HCT116 (cell line): ENCODE measurements at regions not wholly inside any gene's neighbourhood (a gene's known extent, or its start where the extent isn't known, plus 50 kb on each side); places are given as distances from the start of the nearest gene placed in this dataset.

ENCODE experiments used
- ATAC-seq: fragments of 200-7000 bp; cut with Tn5 transposase; 2 replicates; pipeline ENCODE4 v1.9.1; 2020; ENCODE audit warnings: mild to moderate bottlenecking, moderate library complexity
- BruUV-seq: library from RNA; stranded (reverse); fragments of 400-500 nt; replicated peaks from 2 replicates; lab custom pipeline; 2021; lab: Mats Ljungman, UMichigan
- CTCF ChIA-PET: fragments of 300-600 bp; sonication (Branson Sonifier 250); formaldehyde crosslinking; loops from one replicate; lab custom pipeline; 2021; ENCODE audit warnings: antibody characterized with exemption; lab: Charles Lee
- POLR2A ChIA-PET: fragments of 300-600, 350-600 bp; sonication (Branson Sonifier 250); formaldehyde crosslinking; loops from one replicate; lab custom pipeline; 2021; ENCODE audit warnings: antibody characterized with exemption; lab: Charles Lee
- RAD21 ChIA-PET, 2 experiments: fragments of 300-600 bp; sonication (Branson Sonifier 250); formaldehyde crosslinking; loops; one replicate each; lab custom pipeline; 2023; ENCODE audit warnings: low total read pairs in 2 of 2; ENCODE audit not compliant: uncharacterized antibody in 2 of 2, unreplicated experiment in 2 of 2, low non-redundant PET in 1 of 2; lab: Charles Lee
- DNase-seq: peaks from one replicate; pipeline ENCODE4 v3.0.0-alpha.2; 2010; ENCODE audit warnings: low read depth, low spot score
- H2AFZ ChIP-seq: fragments of 200-600 bp; shearing (Covaris generic), sonication (generic); 2 replicates; pipeline ENCODE4 v1.6.1; 2017; ENCODE audit warnings: low read depth, mixed run types, mixed read lengths, antibody characterized with exemption, low read length; ENCODE audit not compliant: poor library complexity, severe bottlenecking
- H3K27ac ChIP-seq: 2 replicates; pipeline ENCODE4 v1.5.1; 2012; ENCODE audit warnings: low read depth, low read length
- H3K27me3 ChIP-seq: fragments of 200-600 bp; sonication (generic); 2 replicates; pipeline ENCODE4 v1.6.1; 2016; ENCODE audit warnings: mixed run types, low read length, mixed read lengths; ENCODE audit not compliant: insufficient read depth
- H3K36me3 ChIP-seq, 2 experiments: fragments of 200-500 bp in 1 of 2; fragments of 200-600 bp in 1 of 2; sonication (Bioruptor generic) in 1 of 2; sonication (generic) in 1 of 2; 2 replicates each; pipeline versions ENCODE4 v1.5.1 to v1.6.1; 2014 to 2016; ENCODE audit warnings: low read length in 2 of 2, inconsistent platforms in 1 of 2, mixed read lengths in 1 of 2, mixed run types in 1 of 2; ENCODE audit not compliant: insufficient read depth in 2 of 2, control insufficient read depth in 1 of 2
- H3K4me1 ChIP-seq, 2 experiments: fragments of 200-600 bp in 1 of 2; sonication (generic) in 1 of 2; 2 replicates each; pipeline versions ENCODE4 v1.5.1 to v1.6.1; 2012 to 2017; ENCODE audit warnings: low read length in 2 of 2, inconsistent platforms in 1 of 2, mild to moderate bottlenecking in 1 of 2, mixed read lengths in 1 of 2, mixed run types in 1 of 2, moderate library complexity in 1 of 2; ENCODE audit not compliant: insufficient read depth in 2 of 2, control insufficient read depth in 1 of 2
- H3K4me2 ChIP-seq: fragments of 200-600 bp; sonication (generic); 2 replicates; pipeline ENCODE4 v1.6.1; 2017; ENCODE audit warnings: mixed run types, low read length, mixed read lengths
- H3K4me3 ChIP-seq, 2 experiments: fragments of 200-600 bp in 1 of 2; sonication (generic) in 1 of 2; replicated peaks in 1 of 2; 2 replicates each; pipeline ENCODE4 v1.5.1; 2011 to 2016; ENCODE audit warnings: low read length in 2 of 2, control low read depth in 1 of 2, low read depth in 1 of 2, mild to moderate bottlenecking in 1 of 2, mixed read lengths in 1 of 2, mixed run types in 1 of 2
- H3K79me2 ChIP-seq: fragments of 200-600 bp; sonication (generic); 2 replicates; pipeline ENCODE4 v1.6.1; 2017; ENCODE audit warnings: mild to moderate bottlenecking, mixed run types, low read length, moderate library complexity, mixed read lengths; ENCODE audit not compliant: insufficient read depth
- H3K9ac ChIP-seq: fragments of 200-600 bp; sonication (generic); 2 replicates; pipeline ENCODE4 v1.6.1; 2016; ENCODE audit warnings: low read length, mixed read lengths
- H3K9me2 ChIP-seq: fragments of 200-600 bp; sonication (generic), shearing (Covaris generic); 2 replicates; pipeline ENCODE4 v1.6.1; 2017; ENCODE audit warnings: mixed run types, mild to moderate bottlenecking, moderate library complexity; ENCODE audit not compliant: insufficient read depth
- H3K9me3 ChIP-seq, 2 experiments: fragments of 200-500 bp in 1 of 2; fragments of 200-600 bp in 1 of 2; sonication (Bioruptor generic) in 1 of 2; sonication (generic) in 1 of 2; 2 replicates each; pipeline ENCODE4 v1.6.1; 2014 to 2017; ENCODE audit warnings: low read length in 2 of 2, mixed read lengths in 2 of 2, inconsistent platforms in 1 of 2, low read depth in 1 of 2, mild to moderate bottlenecking in 1 of 2, mixed run types in 1 of 2, moderate library complexity in 1 of 2; ENCODE audit not compliant: control insufficient read depth in 1 of 2, insufficient read depth in 1 of 2
- H4K20me1 ChIP-seq: fragments of 200-600 bp; sonication (generic), shearing (Covaris generic); 2 replicates; pipeline ENCODE4 v1.6.1; 2017; ENCODE audit warnings: mixed run types, mild to moderate bottlenecking, moderate library complexity; ENCODE audit not compliant: insufficient read depth
- CBX3 ChIP-seq: IDR thresholded peaks from 2 replicates; pipeline ENCODE4 v1.6.1; 2012; ENCODE audit warnings: low read depth
- CEBPB ChIP-seq: IDR thresholded peaks from 2 replicates; pipeline ENCODE4 v1.6.1; 2012; ENCODE audit warnings: low read depth
- EGR1 ChIP-seq: IDR thresholded peaks from 2 replicates; pipeline ENCODE4 v1.6.1; 2012; ENCODE audit warnings: low read depth
- ELF1 ChIP-seq: IDR thresholded peaks from 2 replicates; pipeline ENCODE4 v1.6.1; 2012; ENCODE audit warnings: low read depth, borderline replicate concordance
- EZH2 ChIP-seq: fragments of 200-600 bp; sonication (generic); IDR thresholded peaks from 2 replicates; pipeline ENCODE4 v1.6.1; 2017; ENCODE audit warnings: antibody characterized with exemption, mixed run types
- EZH2phosphoT487 ChIP-seq: fragments of 200-600 bp; IDR thresholded peaks from 2 replicates; pipeline ENCODE4 v1.6.1; 2018; ENCODE audit warnings: antibody characterized with exemption, borderline replicate concordance
- JUND ChIP-seq: IDR thresholded peaks from 2 replicates; pipeline ENCODE4 v1.6.1; 2012
- POLR2A ChIP-seq: IDR thresholded peaks from 2 replicates; pipeline ENCODE4 v1.7.0; 2011; ENCODE audit warnings: borderline replicate concordance; ENCODE audit not compliant: insufficient read depth, insufficient read length; ENCODE audit errors: extremely low read depth
- RAD21 ChIP-seq: IDR thresholded peaks from 2 replicates; pipeline ENCODE4 v1.6.1; 2012; ENCODE audit warnings: low read depth, mild to moderate bottlenecking
- REST ChIP-seq: IDR thresholded peaks from 2 replicates; pipeline ENCODE4 v1.6.1; 2012; ENCODE audit warnings: low read depth
- SIN3A ChIP-seq: IDR thresholded peaks from 2 replicates; pipeline ENCODE4 v1.6.1; 2012; ENCODE audit warnings: low read depth
- SP1 ChIP-seq: IDR thresholded peaks from 2 replicates; pipeline ENCODE4 v1.6.1; 2012; ENCODE audit warnings: low read depth
- SRF ChIP-seq: IDR thresholded peaks from 2 replicates; pipeline ENCODE4 v1.6.1; 2012; ENCODE audit warnings: low read depth
- TCF7L2 ChIP-seq: IDR thresholded peaks from 2 replicates; pipeline ENCODE4 v1.7.0; 2011; ENCODE audit warnings: borderline replicate concordance, inconsistent platforms; ENCODE audit not compliant: insufficient read depth, insufficient read length; ENCODE audit errors: extremely low read depth
- YY1 ChIP-seq: IDR thresholded peaks from 2 replicates; pipeline ENCODE4 v1.6.1; 2011; ENCODE audit warnings: low read length, low read depth, moderate library complexity, mild to moderate bottlenecking; ENCODE audit not compliant: insufficient replicate concordance; ENCODE audit errors: extremely low read depth
- ZFX ChIP-seq: fragments of 450-650 bp; IDR thresholded peaks from 2 replicates; pipeline ENCODE4 v1.6.1; 2017
- ZNF274 ChIP-seq: fragments of 200-500 bp; sonication (Bioruptor generic); IDR thresholded peaks from 2 replicates; pipeline ENCODE4 v1.6.1; 2014; ENCODE audit warnings: mild to moderate bottlenecking, low read depth, low read length, inconsistent platforms
- intact Hi-C: fragments of 100-400 bp; cut with micrococcal nuclease; formaldehyde crosslinking; loops from 2 replicates; pipeline ENCODE4 v1.10.0; 2022
- TF ChIP-seq, protein P1 (sequence below), 3 experiments: fragments of 200-600 bp in 1 of 3; sonication (generic) in 1 of 3; IDR thresholded peaks in 2 of 3; conservative IDR thresholded peaks in 1 of 3; 2 replicates each; pipeline ENCODE4 v1.5.1; 2012 to 2017; ENCODE audit warnings: low read depth in 2 of 3, low read length in 2 of 3, antibody characterized with exemption in 1 of 3, borderline replicate concordance in 1 of 3, control low read depth in 1 of 3, mild to moderate bottlenecking in 1 of 3, mixed read lengths in 1 of 3, mixed run types in 1 of 3, moderate library complexity in 1 of 3; ENCODE audit not compliant: insufficient read depth in 1 of 3
- TF ChIP-seq, protein P2 (sequence below): IDR thresholded peaks from 2 replicates; pipeline ENCODE4 v1.6.1; 2011; ENCODE audit warnings: mild to moderate bottlenecking, low read length, moderate library complexity; ENCODE audit not compliant: insufficient replicate concordance; ENCODE audit errors: extremely low read depth
- TF ChIP-seq, protein P3 (sequence below): IDR thresholded peaks from 2 replicates; pipeline ENCODE4 v1.6.1; 2012

DNA sequence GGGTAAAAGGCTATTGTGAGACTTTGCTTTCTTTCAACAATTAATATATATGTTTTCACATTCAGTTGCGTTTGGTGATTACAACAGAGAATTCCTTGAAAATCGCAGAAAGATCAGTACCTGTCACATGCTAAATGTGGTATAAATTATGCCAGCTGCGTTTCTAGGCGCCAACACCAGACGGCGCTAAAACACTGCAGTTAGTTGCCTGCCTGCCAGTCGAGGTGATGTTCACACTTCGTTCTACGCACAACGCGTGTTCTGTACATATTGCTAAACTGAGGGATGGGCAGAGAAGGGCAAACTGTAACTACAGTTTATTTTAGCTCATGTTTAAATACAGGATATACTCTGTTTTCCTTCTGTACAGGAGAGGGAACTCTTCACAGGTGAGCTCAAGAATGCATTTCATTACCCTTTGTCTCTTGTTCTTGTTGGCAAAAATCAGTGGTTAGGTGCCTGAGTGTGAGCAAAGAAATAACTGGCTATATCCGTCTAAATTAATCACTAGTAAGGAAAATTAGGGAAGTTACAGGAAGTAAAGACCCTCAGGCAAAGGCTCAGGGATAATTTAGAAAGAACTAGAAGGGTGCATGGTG is 100.1 kb upstream of the RGS17 start:
- peak overlapping the region; percentile 24 for H2AFZ ChIP-seq
- ChIA-PET RAD21 (interaction anchor here in 1 of 2 experiments (1.2 kb wide), 1 partner anchor 199 kb away, joined by 4 read pairs; no protein-coding TSS in a partner anchor), CTCF (interaction anchor here (0.6 to 2.7 kb wide), 14 partner anchors 9 to 1046 kb away, joined by 3 to 19 read pairs (median 4); no protein-coding TSS in a partner anchor), POLR2A (no interaction called here)
- intact Hi-C loops: loop anchor here (1.0 to 10.0 kb wide), 7 partner anchors 81 to 814 kb away; no protein-coding TSS in a partner anchor
- no peak overlapping the region for H3K9ac ChIP-seq
- H3K79me2 ChIP-seq: no peaks in the 10 kb centered on the region
- no peaks in the 10 kb centered on the region for H3K9me3 ChIP-seq
- H3K27ac ChIP-seq: no peak overlapping the region
- no TSS peak for BruUV-seq
- H3K4me1 ChIP-seq: no peaks in the 10 kb centered on the region
- no peak overlapping the region; the same call in 1 of the 2 replicates for H3K4me2 ChIP-seq
- peak; percentile 52 for DNase-seq
- H3K36me3 ChIP-seq: no peaks in the 10 kb centered on the region
- no peaks in the 10 kb centered on the region for H3K27me3 ChIP-seq
- H4K20me1 ChIP-seq: no peaks in the 10 kb centered on the region
- H3K4me3 ChIP-seq: no peak overlapping the region
- ATAC-seq: peak; percentile 91
- H3K9me2 ChIP-seq: no peaks in the 10 kb centered on the region
- no peak for TF ChIP-seq ZNF274
- TF ChIP-seq POLR2A: no peak
- TF ChIP-seq, protein P1, sequence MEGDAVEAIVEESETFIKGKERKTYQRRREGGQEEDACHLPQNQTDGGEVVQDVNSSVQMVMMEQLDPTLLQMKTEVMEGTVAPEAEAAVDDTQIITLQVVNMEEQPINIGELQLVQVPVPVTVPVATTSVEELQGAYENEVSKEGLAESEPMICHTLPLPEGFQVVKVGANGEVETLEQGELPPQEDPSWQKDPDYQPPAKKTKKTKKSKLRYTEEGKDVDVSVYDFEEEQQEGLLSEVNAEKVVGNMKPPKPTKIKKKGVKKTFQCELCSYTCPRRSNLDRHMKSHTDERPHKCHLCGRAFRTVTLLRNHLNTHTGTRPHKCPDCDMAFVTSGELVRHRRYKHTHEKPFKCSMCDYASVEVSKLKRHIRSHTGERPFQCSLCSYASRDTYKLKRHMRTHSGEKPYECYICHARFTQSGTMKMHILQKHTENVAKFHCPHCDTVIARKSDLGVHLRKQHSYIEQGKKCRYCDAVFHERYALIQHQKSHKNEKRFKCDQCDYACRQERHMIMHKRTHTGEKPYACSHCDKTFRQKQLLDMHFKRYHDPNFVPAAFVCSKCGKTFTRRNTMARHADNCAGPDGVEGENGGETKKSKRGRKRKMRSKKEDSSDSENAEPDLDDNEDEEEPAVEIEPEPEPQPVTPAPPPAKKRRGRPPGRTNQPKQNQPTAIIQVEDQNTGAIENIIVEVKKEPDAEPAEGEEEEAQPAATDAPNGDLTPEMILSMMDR (IDR thresholded peaks at IDR 0.05 in 2 of 3, conservative IDR thresholded peaks at IDR 0.05 in 1 of 3; ENCODE audit: borderline replicate concordance in 1 of 3, insufficient read depth in 1 of 3, low read depth in 2 of 3, low read length in 2 of 3): peak; percentile 89 to 98 (median 98)
- TF ChIP-seq, protein P2, sequence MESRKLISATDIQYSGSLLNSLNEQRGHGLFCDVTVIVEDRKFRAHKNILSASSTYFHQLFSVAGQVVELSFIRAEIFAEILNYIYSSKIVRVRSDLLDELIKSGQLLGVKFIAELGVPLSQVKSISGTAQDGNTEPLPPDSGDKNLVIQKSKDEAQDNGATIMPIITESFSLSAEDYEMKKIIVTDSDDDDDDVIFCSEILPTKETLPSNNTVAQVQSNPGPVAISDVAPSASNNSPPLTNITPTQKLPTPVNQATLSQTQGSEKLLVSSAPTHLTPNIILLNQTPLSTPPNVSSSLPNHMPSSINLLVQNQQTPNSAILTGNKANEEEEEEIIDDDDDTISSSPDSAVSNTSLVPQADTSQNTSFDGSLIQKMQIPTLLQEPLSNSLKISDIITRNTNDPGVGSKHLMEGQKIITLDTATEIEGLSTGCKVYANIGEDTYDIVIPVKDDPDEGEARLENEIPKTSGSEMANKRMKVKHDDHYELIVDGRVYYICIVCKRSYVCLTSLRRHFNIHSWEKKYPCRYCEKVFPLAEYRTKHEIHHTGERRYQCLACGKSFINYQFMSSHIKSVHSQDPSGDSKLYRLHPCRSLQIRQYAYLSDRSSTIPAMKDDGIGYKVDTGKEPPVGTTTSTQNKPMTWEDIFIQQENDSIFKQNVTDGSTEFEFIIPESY: no peak
- no peak for TF ChIP-seq SP1
- no peak for TF ChIP-seq REST
- no peak for TF ChIP-seq EZH2phosphoT487
- no peak for TF ChIP-seq SRF
- no peak for TF ChIP-seq SIN3A
- no peak for TF ChIP-seq ELF1
- TF ChIP-seq YY1: peak; percentile 18
- no peak for TF ChIP-seq EGR1
- TF ChIP-seq JUND: no peak
- peak; percentile 79; the same call in 1 of the 2 replicates for TF ChIP-seq CBX3
- TF ChIP-seq TCF7L2: no peak
- TF ChIP-seq CEBPB: no peak
- peak; percentile 97 for TF ChIP-seq RAD21
- TF ChIP-seq ZFX: no peak
- no peak for TF ChIP-seq EZH2
- TF ChIP-seq, protein P3, sequence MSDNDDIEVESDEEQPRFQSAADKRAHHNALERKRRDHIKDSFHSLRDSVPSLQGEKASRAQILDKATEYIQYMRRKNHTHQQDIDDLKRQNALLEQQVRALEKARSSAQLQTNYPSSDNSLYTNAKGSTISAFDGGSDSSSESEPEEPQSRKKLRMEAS: peak; percentile 88
